AG04449 (cell line): ENCODE measurements at regions not wholly inside any gene's neighbourhood (a gene's known extent, or its start where the extent isn't known, plus 50 kb on each side); places are given as distances from the start of the nearest gene placed in this dataset.

Source experiments
- CTCF ChIA-PET: fragments of 350-600 bp; formaldehyde crosslinking; extraction: SDS; loops from one replicate; lab custom pipeline; 2021; ENCODE audit warnings: antibody characterized with exemption; lab: Yijun Ruan, JAX
- POLR2A ChIA-PET: fragments of 400-600, 350-600 bp; formaldehyde crosslinking; extraction: SDS; loops from one replicate; lab custom pipeline; 2020; ENCODE audit warnings: antibody characterized with exemption, inconsistent platforms; lab: Yijun Ruan, JAX
- DNase-seq: peaks from one replicate; pipeline ENCODE4 v3.0.0-alpha.2; 2010; ENCODE audit warnings: low read depth, low spot score
- H3K4me3 ChIP-seq: 2 replicates; pipeline ENCODE4 v1.5.1; 2011; ENCODE audit warnings: low read depth, mild to moderate bottlenecking, control low read depth, low read length
- TF ChIP-seq, protein P1 (sequence below): IDR thresholded peaks from one replicate; pipeline ENCODE4 v1.5.1; 2011; ENCODE audit warnings: mild to moderate bottlenecking, moderate library complexity, low read length, control low read depth, inconsistent platforms; ENCODE audit not compliant: insufficient read depth; ENCODE audit errors: missing control alignments

DNA sequence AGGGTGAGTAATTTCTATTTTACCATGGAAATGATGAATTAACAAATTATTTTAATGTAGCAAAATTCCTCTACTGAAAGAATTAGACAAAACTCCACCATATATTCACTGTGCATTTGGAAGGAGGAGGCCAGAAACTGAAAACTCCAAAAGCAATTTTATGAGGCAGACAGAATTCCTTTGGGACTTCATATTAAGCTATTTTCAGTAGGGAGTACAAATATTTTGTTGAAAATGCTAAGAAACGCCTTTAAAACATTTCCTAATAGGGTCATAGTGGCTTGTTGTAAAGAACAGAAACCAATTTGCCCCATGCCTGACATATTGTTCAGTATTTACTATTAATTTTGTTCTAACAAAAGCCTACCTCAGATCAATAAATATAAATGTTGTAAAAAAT is 117.8 kb downstream of the TES start:
- no peak overlapping the region for H3K4me3 ChIP-seq
- CTCF ChIA-PET, result interaction anchor here (1.2 to 3.0 kb wide), 5 partner anchors 9 to 199 kb away, joined by 3 to 11 read pairs (median 5); no protein-coding TSS in a partner anchor
- DNase-seq, result no peak
- POLR2A ChIA-PET, result interaction anchor here (0.9 to 1.4 kb wide), 3 partner anchors 56 to 198 kb away, joined by 3 read pairs; no protein-coding TSS in a partner anchor
- TF ChIP-seq, protein P1, sequence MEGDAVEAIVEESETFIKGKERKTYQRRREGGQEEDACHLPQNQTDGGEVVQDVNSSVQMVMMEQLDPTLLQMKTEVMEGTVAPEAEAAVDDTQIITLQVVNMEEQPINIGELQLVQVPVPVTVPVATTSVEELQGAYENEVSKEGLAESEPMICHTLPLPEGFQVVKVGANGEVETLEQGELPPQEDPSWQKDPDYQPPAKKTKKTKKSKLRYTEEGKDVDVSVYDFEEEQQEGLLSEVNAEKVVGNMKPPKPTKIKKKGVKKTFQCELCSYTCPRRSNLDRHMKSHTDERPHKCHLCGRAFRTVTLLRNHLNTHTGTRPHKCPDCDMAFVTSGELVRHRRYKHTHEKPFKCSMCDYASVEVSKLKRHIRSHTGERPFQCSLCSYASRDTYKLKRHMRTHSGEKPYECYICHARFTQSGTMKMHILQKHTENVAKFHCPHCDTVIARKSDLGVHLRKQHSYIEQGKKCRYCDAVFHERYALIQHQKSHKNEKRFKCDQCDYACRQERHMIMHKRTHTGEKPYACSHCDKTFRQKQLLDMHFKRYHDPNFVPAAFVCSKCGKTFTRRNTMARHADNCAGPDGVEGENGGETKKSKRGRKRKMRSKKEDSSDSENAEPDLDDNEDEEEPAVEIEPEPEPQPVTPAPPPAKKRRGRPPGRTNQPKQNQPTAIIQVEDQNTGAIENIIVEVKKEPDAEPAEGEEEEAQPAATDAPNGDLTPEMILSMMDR, result no peak

GRCh38 chr7:116329686-116330503 is 119.6 kb downstream of the TES start:
- ChIA-PET CTCF (interaction anchor here (0.8 to 1.5 kb wide), 3 partner anchors 9 to 200 kb away, joined by 3 to 5 read pairs (median 3); no protein-coding TSS in a partner anchor), POLR2A (interaction anchor here (0.7 kb wide), 1 partner anchor 96 kb away, joined by 4 read pairs; no protein-coding TSS in a partner anchor)
- TF ChIP-seq, protein P1, result no peak
- DNase-seq, result no peak
- no peak overlapping the region for H3K4me3 ChIP-seq

DNA sequence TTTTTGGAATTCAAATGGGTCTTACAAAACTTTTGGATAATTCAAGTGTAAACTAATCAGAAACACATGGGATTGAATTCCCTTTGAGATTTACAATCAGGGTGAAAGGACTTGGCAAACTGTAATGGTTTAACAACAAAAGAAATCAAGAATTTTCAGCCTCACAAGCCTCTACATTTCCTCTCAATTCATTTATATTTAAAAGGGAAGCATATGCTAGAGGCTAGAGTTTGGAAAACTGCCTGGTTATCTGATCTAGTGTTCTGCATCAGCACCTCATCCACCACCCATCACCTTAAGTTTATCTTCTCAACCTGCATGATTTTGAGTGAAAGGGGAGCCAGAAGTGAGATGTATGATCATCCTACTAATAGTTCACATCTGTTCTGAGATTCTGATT is 120.7 kb downstream of the TES start:
- ChIA-PET POLR2A (no interaction called here), CTCF (interaction anchor here (0.6 kb wide), 1 partner anchor 195 kb away, joined by 3 read pairs; no protein-coding TSS in a partner anchor)
- TF ChIP-seq, protein P1, result no peak
- no peak for DNase-seq
- H3K4me3 ChIP-seq, result no peak overlapping the region

- no peak overlapping the region for H3K4me3 ChIP-seq
- TF ChIP-seq, protein P1, result no peak
- CTCF ChIA-PET, result no interaction called here
- no peak for DNase-seq
- POLR2A ChIA-PET, result no interaction called here
Observed at GRCh38 chr7:116332766-116333165, 122.4 kb downstream of the TES start.

DNA sequence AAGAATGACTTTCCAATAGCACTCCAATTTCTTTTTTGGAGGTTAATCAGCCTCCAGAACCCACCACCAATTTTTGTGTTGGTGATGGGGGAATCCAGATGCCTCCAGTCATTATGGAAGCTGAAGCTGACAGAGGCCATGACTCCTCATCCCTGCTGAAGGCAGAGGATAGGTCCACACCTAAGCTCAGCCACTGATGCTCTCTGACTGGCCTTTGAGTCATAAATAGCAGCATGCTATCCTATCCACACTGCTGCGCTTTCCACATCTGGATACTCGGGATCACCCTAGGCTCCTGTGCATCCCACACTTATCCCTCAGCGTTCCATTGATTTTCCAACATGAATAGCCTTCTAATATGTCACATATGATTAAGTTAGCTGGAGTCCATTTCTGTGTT is 124.2 kb downstream of the TES start:
- no peak for DNase-seq

More for the DNA sequence above, 124.2 kb downstream of the TES start:
- TF ChIP-seq, protein P1, result no peak
- ChIA-PET CTCF (no interaction called here), POLR2A (no interaction called here)
- H3K4me3 ChIP-seq, result no peak overlapping the region
